SK-N-SH (cell line): ENCODE measurements at regions not wholly inside any gene's neighbourhood (a gene's known extent, or its start where the extent isn't known, plus 50 kb on each side); places are given as distances from the start of the nearest gene placed in this dataset.

ENCODE experiments used
- CTCF ChIA-PET: fragments of 300-600, 350-600 bp; formaldehyde crosslinking; extraction: SDS; loops from one replicate; lab custom pipeline; 2021; lab: Yijun Ruan, JAX
- POLR2A ChIA-PET: fragments of 350-600 bp; sonication (Branson Sonifier 250); formaldehyde crosslinking; extraction: SDS; loops from one replicate; lab custom pipeline; 2020; ENCODE audit warnings: antibody characterized with exemption, inconsistent platforms; lab: Yijun Ruan, JAX
- DNase-seq: peaks from one replicate; pipeline ENCODE4 v3.0.0; 2012
- H2AFZ ChIP-seq: fragments of 200-600 bp; sonication (generic); 2 replicates; pipeline ENCODE4 v1.8.1; 2016; ENCODE audit warnings: antibody characterized with exemption, mild to moderate bottlenecking, low read depth
- H3F3A ChIP-seq: fragments of 200-600 bp; sonication (generic); replicated peaks from 2 replicates; pipeline ENCODE3; 2016; ENCODE audit warnings: antibody characterized with exemption, mild to moderate bottlenecking; ENCODE audit not compliant: insufficient read depth
- H3K27ac ChIP-seq, 2 experiments: fragments of 200-500 bp in 1 of 2; fragments of 200-600 bp in 1 of 2; sonication (Bioruptor generic) in 1 of 2; sonication (generic), shearing (Covaris generic) in 1 of 2; 2 replicates each; pipeline versions ENCODE4 v1.5.1 to v1.6.1; 2014 to 2016; ENCODE audit warnings: low read depth in 2 of 2, inconsistent platforms in 1 of 2, low read length in 1 of 2, mild to moderate bottlenecking in 1 of 2, mixed read lengths in 1 of 2
- H3K27me3 ChIP-seq: fragments of 200-600 bp; sonication (generic), shearing (Covaris generic); 2 replicates; pipeline ENCODE4 v1.6.1; 2016; ENCODE audit warnings: mixed run types; ENCODE audit not compliant: insufficient read depth
- H3K36me3 ChIP-seq, 2 experiments: fragments of 200-500 bp in 1 of 2; fragments of 200-600 bp in 1 of 2; sonication (Bioruptor generic) in 1 of 2; sonication (generic) in 1 of 2; replicated peaks in 1 of 2; 2 replicates each; pipeline versions ENCODE3 to v1.5.1; 2014 to 2016; ENCODE audit warnings: low read length in 1 of 2, mild to moderate bottlenecking in 1 of 2; ENCODE audit not compliant: insufficient read depth in 2 of 2, control insufficient read depth in 1 of 2
- H3K4me1 ChIP-seq, 2 experiments: fragments of 200-500 bp in 1 of 2; fragments of 200-600 bp in 1 of 2; sonication (Bioruptor generic) in 1 of 2; sonication (generic), shearing (Covaris generic) in 1 of 2; 2 replicates each; pipeline versions ENCODE4 v1.5.1 to v1.6.1; 2014 to 2016; ENCODE audit warnings: low read depth in 1 of 2, low read length in 1 of 2, mixed run types in 1 of 2; ENCODE audit not compliant: insufficient read depth in 2 of 2, control insufficient read depth in 1 of 2
- H3K4me2 ChIP-seq: fragments of 200-600 bp; sonication (generic), shearing (Covaris generic); 2 replicates; pipeline ENCODE4 v1.6.1; 2017; ENCODE audit warnings: mixed run types
- H3K4me3 ChIP-seq, 2 experiments: fragments of 200-500 bp in 1 of 2; fragments of 200-600 bp in 1 of 2; sonication (Bioruptor generic) in 1 of 2; sonication (generic), shearing (Covaris generic) in 1 of 2; 2 replicates each; pipeline versions ENCODE4 v1.5.1 to v1.8.1; 2014 to 2016; ENCODE audit warnings: low read depth in 2 of 2, inconsistent platforms in 1 of 2, low read length in 1 of 2, mild to moderate bottlenecking in 1 of 2, mixed read lengths in 1 of 2, moderate library complexity in 1 of 2
- H3K79me2 ChIP-seq: fragments of 200-600 bp; sonication (generic); 2 replicates; pipeline ENCODE4 v1.8.1; 2017; ENCODE audit warnings: mild to moderate bottlenecking; ENCODE audit not compliant: insufficient read depth
- H3K9ac ChIP-seq: fragments of 200-600 bp; sonication (generic); 2 replicates; pipeline ENCODE4 v1.6.1; 2017; ENCODE audit warnings: mixed run types
- H3K9me2 ChIP-seq: fragments of 200-600 bp; sonication (generic); 2 replicates; pipeline ENCODE4 v1.6.1; 2017; ENCODE audit warnings: mixed run types
- H3K9me3 ChIP-seq: fragments of 200-600 bp; sonication (generic); 2 replicates; pipeline ENCODE4 v1.6.1; 2017; ENCODE audit warnings: mixed run types, mild to moderate bottlenecking, moderate library complexity
- H4K20me1 ChIP-seq: fragments of 200-600 bp; sonication (generic); 2 replicates; pipeline ENCODE4 v1.6.1; 2017; ENCODE audit warnings: mild to moderate bottlenecking, mixed run types; ENCODE audit not compliant: insufficient read depth
- ELF1 ChIP-seq: IDR thresholded peaks from 2 replicates; pipeline ENCODE4 v1.4.0; 2012
- FOSL2 ChIP-seq: IDR thresholded peaks from 2 replicates; pipeline ENCODE4 v1.4.0; 2012; ENCODE audit warnings: low read depth, mild to moderate bottlenecking, moderate library complexity, borderline replicate concordance
- GATA2 ChIP-seq: sonication (generic); formaldehyde crosslinking; IDR thresholded peaks from 2 replicates; pipeline ENCODE4 v1.5.0; 2020; ENCODE audit warnings: mild to moderate bottlenecking, missing genetic modification reagents
- IRF3 ChIP-seq: fragments of 150-350 bp; IDR thresholded peaks from 2 replicates; pipeline ENCODE4 v1.6.1; 2016; ENCODE audit warnings: mild to moderate bottlenecking, low read depth, low read length
- MEF2A ChIP-seq: IDR thresholded peaks from 2 replicates; pipeline ENCODE4 v1.4.0; 2012; ENCODE audit warnings: low read depth, borderline replicate concordance
- PBX3 ChIP-seq: IDR thresholded peaks from 2 replicates; pipeline ENCODE4; 2012
- POLR2AphosphoS5 ChIP-seq: IDR thresholded peaks from 2 replicates; pipeline ENCODE4 v1.6.1; 2012; ENCODE audit warnings: low read depth, low read length
- TCF12 ChIP-seq: IDR thresholded peaks from 2 replicates; pipeline ENCODE4 v1.4.0; 2012
- YY1 ChIP-seq: IDR thresholded peaks from 2 replicates; pipeline ENCODE4 v1.4.0; 2012; ENCODE audit warnings: low read depth, mild to moderate bottlenecking
- WGBS: methylation state at CpG from one replicate; pipeline ENCODE4 v1.1.6; 2017; ENCODE audit warnings: low lambda C conversion rate; 5-methylcytosine and 5-hydroxymethylcytosine counted together

- TF ChIP-seq FOSL2: no peak
- no peak for TF ChIP-seq PBX3
- TF ChIP-seq YY1: no peak
- TF ChIP-seq POLR2AphosphoS5: no peak
- TF ChIP-seq MEF2A: no peak
- TF ChIP-seq IRF3: no peak
- no peak overlapping the region for H2AFZ ChIP-seq
Measured at GRCh38 chr12:74440469-74440868, 97.2 kb upstream of the ATXN7L3B start.

GRCh38 chr12:74441872-74442271 is 95.8 kb upstream of the ATXN7L3B start:
- Histone ChIP-seq H3K9ac (no peak overlapping the region), H3K4me1 (no peaks in the 10 kb centered on the region), H3K36me3 (no peaks in the 10 kb centered on the region), H3K4me3 (no peak overlapping the region), H2AFZ (no peak overlapping the region), H3K79me2 (no peaks in the 10 kb centered on the region), H3K9me3 (no peaks in the 10 kb centered on the region), H3F3A (no peaks in the 10 kb centered on the region), H3K4me2 (no peak overlapping the region), H3K27me3 (no peaks in the 10 kb centered on the region), H3K9me2 (no peaks in the 10 kb centered on the region), H3K27ac (no peak overlapping the region)
- CTCF ChIA-PET: no interaction called here
- DNase-seq: no peak
- WGBS: 12% methylated on average over 4 of the region's 4 CpGs
- no peak for TF ChIP-seq ELF1
- TF ChIP-seq, all 33 proteins: peak for 0
- POLR2A ChIA-PET: no interaction called here
- no peaks in the 10 kb centered on the region for H4K20me1 ChIP-seq

More at GRCh38 chr12:74440469-74440868, 97.2 kb upstream of the ATXN7L3B start:
- Histone ChIP-seq H3K4me2 (no peak overlapping the region), H3K4me3 (no peak overlapping the region), H3K36me3 (no peaks in the 10 kb centered on the region), H3F3A (no peaks in the 10 kb centered on the region), H3K9me2 (no peaks in the 10 kb centered on the region), H3K27me3 (no peaks in the 10 kb centered on the region), H3K9ac (no peak overlapping the region), H3K9me3 (no peaks in the 10 kb centered on the region), H4K20me1 (no peaks in the 10 kb centered on the region), H3K79me2 (no peaks in the 10 kb centered on the region), H3K4me1 (no peaks in the 10 kb centered on the region), H3K27ac (no peak overlapping the region)
- POLR2A ChIA-PET: no interaction called here
- DNase-seq: no peak
- CTCF ChIA-PET: no interaction called here

GRCh38 chr12:74446466-74446865 is 91.2 kb upstream of the ATXN7L3B start:
- Histone ChIP-seq H3K4me3 (no peak overlapping the region), H3K9me2 (no peaks in the 10 kb centered on the region; the same call in 1 of the 2 replicates), H3K9ac (no peak overlapping the region), H3K36me3 (no peaks in the 10 kb centered on the region), H3K79me2 (no peaks in the 10 kb centered on the region), H3K4me1 (no peaks in the 10 kb centered on the region), H3K27me3 (no peaks in the 10 kb centered on the region), H3K27ac (no peak overlapping the region), H2AFZ (no peak overlapping the region), H3K9me3 (no peaks in the 10 kb centered on the region), H3K4me2 (no peak overlapping the region), H4K20me1 (no peaks in the 10 kb centered on the region), H3F3A (no peaks in the 10 kb centered on the region)
- ChIA-PET CTCF (no interaction called here), POLR2A (no interaction called here)
- WGBS: 10% methylated on average over 2 of the region's 2 CpGs
- DNase-seq: no peak
- TF ChIP-seq TCF12 (no peak), GATA2 (CRISPR knock-in tag) (no peak)
